T-helper 2 cell (primary cell): ENCODE measurements at regions not wholly inside any gene's neighbourhood (a gene's known extent, or its start where the extent isn't known, plus 50 kb on each side); places are given as distances from the start of the nearest gene placed in this dataset.
"Not testable (repeated sequence)": the region's sequence is repeated elsewhere in the genome, so short reads cannot be mapped to it uniquely, and the experiment has no call there.

Experiments used
- DNase-seq, 5 experiments: peaks; one replicate each; pipeline versions ENCODE4 v3.0.0 to v3.0.0-alpha.2; 2012 to 2022

GRCh38 chr6:11486959-11487358 is 50.6 kb upstream of the TMEM170B start:
- DNase-seq: no peak

- DNase-seq: no peak
Measured at GRCh38 chr6:11486486-11486885, 51.1 kb upstream of the TMEM170B start.

GRCh38 chr6:11486051-11486450 is 51.5 kb upstream of the TMEM170B start:
- no peak for DNase-seq

- DNase-seq: no peak
Measured at GRCh38 chr6:11485271-11485670, 52.3 kb upstream of the TMEM170B start.

- no peak for DNase-seq
Measured at GRCh38 chr6:11484441-11484840, 53.1 kb upstream of the TMEM170B start.

- no peak for DNase-seq
Measured at GRCh38 chr6:11482616-11483015, 54.9 kb upstream of the TMEM170B start.

GRCh38 chr6:11480541-11480940 is 57.0 kb upstream of the TMEM170B start:
- DNase-seq: no peak

- no peak for DNase-seq
Measured at GRCh38 chr6:11479296-11479695, 58.3 kb upstream of the TMEM170B start.

- DNase-seq: no peak
Measured at GRCh38 chr6:11478586-11478985, 59.0 kb upstream of the TMEM170B start.

- DNase-seq: no peak
Measured at GRCh38 chr6:11475016-11475415, 62.5 kb upstream of the TMEM170B start.

GRCh38 chr6:11473008-11473740 is 64.4 kb upstream of the TMEM170B start:
- DNase-seq: no peak

GRCh38 chr6:11471261-11471660 is 66.3 kb upstream of the TMEM170B start:
- DNase-seq: no peak

- DNase-seq: no peak
Measured at GRCh38 chr6:11469684-11470083, 67.9 kb upstream of the TMEM170B start.

GRCh38 chr6:11468271-11468670 is 69.3 kb upstream of the TMEM170B start:
- not testable (repeated sequence) for DNase-seq

GRCh38 chr6:11467364-11467763 is 70.2 kb upstream of the TMEM170B start:
- DNase-seq: no peak

- DNase-seq: no peak
Measured at GRCh38 chr6:11463398-11463780, 74.2 kb upstream of the TMEM170B start.

GRCh38 chr6:11462742-11463397 is 74.7 kb upstream of the TMEM170B start:
- no peak for DNase-seq

GRCh38 chr6:11460837-11461661 is 76.5 kb upstream of the TMEM170B start:
- peak in 1 of 5 experiments; percentile 26 for DNase-seq

GRCh38 chr6:11460001-11460668 is 77.4 kb upstream of the TMEM170B start:
- DNase-seq: peak in 1 of 5 experiments; percentile 24

- DNase-seq: peak in 1 of 5 experiments; percentile 50
Measured at GRCh38 chr6:11459079-11459610, 78.4 kb upstream of the TMEM170B start.

GRCh38 chr6:11458509-11458908 is 79.0 kb upstream of the TMEM170B start:
- no peak for DNase-seq

GRCh38 chr6:11457422-11457821 is 80.1 kb upstream of the TMEM170B start:
- not testable (repeated sequence) for DNase-seq

- not testable (repeated sequence) for DNase-seq
Measured at GRCh38 chr6:11452106-11452505, 85.4 kb upstream of the TMEM170B start.
